ENCODE measurements at regions not wholly inside any gene's neighbourhood (a gene's known extent, or its start where the extent isn't known, plus 50 kb on each side); places are given as distances from the start of the nearest gene placed in this dataset.

- peaks cover 13% of the 10 kb centered on the region for H3K9me3 ChIP-seq (ENCODE audit: low read length)
- H4K20me1 ChIP-seq (ENCODE audit: insufficient read depth, low read depth, low read length) = no peaks in the 10 kb centered on the region
- no peaks in the 10 kb centered on the region for H3K9me2 ChIP-seq (replicated peaks; ENCODE audit: insufficient read depth, low read length)
- no peak overlapping the region for H3K9ac ChIP-seq (ENCODE audit: low read length)
- no peak overlapping the region for H2AFZ ChIP-seq (ENCODE audit: low read length)
- no peak overlapping the region for H3K4me3 ChIP-seq (ENCODE audit: low read length)
- no peak overlapping the region for H3K4me2 ChIP-seq (ENCODE audit: low read depth, low read length, poor library complexity, severe bottlenecking)
- H3K27me3 ChIP-seq (ENCODE audit: low read length) = no peaks in the 10 kb centered on the region
- no peaks in the 10 kb centered on the region for H3K79me2 ChIP-seq (ENCODE audit: low read length)
- DNase-seq = no peak
- H3K27ac ChIP-seq (ENCODE audit: low read length) = no peak overlapping the region
- H3K4me1 ChIP-seq (ENCODE audit: low read length) = no peaks in the 10 kb centered on the region
- H3K36me3 ChIP-seq (ENCODE audit: insufficient read depth, low read length) = no peaks in the 10 kb centered on the region
Measured at GRCh38 chr4:141530627-141531026, 105.8 kb upstream of the IL15 start.

DNA sequence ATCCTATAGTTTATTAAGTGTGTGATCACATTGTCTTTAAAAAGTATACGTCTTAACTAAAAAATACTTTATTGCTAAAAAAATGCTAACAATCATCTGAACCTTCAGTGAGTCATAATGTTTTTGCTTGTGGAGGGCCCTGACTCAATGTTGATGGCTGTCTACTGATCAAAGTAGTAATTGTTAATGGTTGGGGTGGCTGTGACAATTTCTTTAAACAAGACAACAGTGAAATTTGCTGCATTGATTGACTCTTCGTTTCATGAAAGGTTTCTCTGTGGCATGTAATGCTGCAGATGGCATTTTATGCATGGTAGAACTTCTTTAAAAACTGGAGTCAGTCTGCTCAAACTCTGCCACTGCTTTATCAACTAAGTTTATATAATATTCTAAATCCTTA lies 101.4 kb upstream of the IL15 start:
- H3K9me2 ChIP-seq (replicated peaks; ENCODE audit: insufficient read depth, low read length) = no peaks in the 10 kb centered on the region
- no peaks in the 10 kb centered on the region for H4K20me1 ChIP-seq (ENCODE audit: insufficient read depth, low read depth, low read length)
- no peaks in the 10 kb centered on the region for H3K79me2 ChIP-seq (ENCODE audit: low read length)
- H2AFZ ChIP-seq (ENCODE audit: low read length) = no peak overlapping the region
- no peak overlapping the region for H3K27ac ChIP-seq (ENCODE audit: low read length)
- H3K27me3 ChIP-seq (ENCODE audit: low read length) = no peaks in the 10 kb centered on the region
- H3K9me3 ChIP-seq (ENCODE audit: low read length) = peaks cover 6% of the 10 kb centered on the region
- no peaks in the 10 kb centered on the region for H3K4me1 ChIP-seq (ENCODE audit: low read length)
- H3K4me2 ChIP-seq (ENCODE audit: low read depth, low read length, poor library complexity, severe bottlenecking) = no peak overlapping the region
- no peak for DNase-seq
- H3K4me3 ChIP-seq (ENCODE audit: low read length) = no peak overlapping the region
- no peak overlapping the region for H3K9ac ChIP-seq (ENCODE audit: low read length)
- no peaks in the 10 kb centered on the region for H3K36me3 ChIP-seq (ENCODE audit: insufficient read depth, low read length)

DNA sequence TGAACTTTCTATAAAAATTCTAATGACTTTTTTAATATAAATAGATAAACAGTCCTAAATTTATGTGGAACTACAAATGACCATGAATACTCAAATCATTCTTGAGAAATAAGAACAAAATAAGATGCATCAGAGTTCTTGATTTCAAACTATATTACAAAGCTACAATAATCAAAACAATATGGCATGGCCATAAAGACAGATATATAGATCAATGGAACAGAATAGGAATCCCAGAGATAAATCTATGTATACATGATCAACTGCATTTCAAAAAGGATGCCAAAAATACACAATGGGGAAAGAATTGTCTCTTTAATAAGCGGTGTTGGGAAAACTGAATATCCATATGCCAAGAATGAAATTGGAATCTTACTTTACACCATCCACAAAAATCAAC lies 98.4 kb upstream of the IL15 start:
- Histone ChIP-seq H3K36me3 (ENCODE audit: insufficient read depth, low read length) (no peaks in the 10 kb centered on the region), H3K9ac (ENCODE audit: low read length) (no peak overlapping the region), H3K9me2 (replicated peaks; ENCODE audit: insufficient read depth, low read length) (no peaks in the 10 kb centered on the region), H4K20me1 (ENCODE audit: insufficient read depth, low read depth, low read length) (no peaks in the 10 kb centered on the region), H3K4me2 (ENCODE audit: low read depth, low read length, poor library complexity, severe bottlenecking) (no peak overlapping the region), H3K9me3 (ENCODE audit: low read length) (peaks cover 6% of the 10 kb centered on the region), H3K27me3 (ENCODE audit: low read length) (no peaks in the 10 kb centered on the region), H3K4me1 (ENCODE audit: low read length) (no peaks in the 10 kb centered on the region), H3K79me2 (ENCODE audit: low read length) (no peaks in the 10 kb centered on the region), H3K27ac (ENCODE audit: low read length) (no peak overlapping the region), H2AFZ (ENCODE audit: low read length) (no peak overlapping the region), H3K4me3 (ENCODE audit: low read length) (no peak overlapping the region)
- no peak for DNase-seq

DNA sequence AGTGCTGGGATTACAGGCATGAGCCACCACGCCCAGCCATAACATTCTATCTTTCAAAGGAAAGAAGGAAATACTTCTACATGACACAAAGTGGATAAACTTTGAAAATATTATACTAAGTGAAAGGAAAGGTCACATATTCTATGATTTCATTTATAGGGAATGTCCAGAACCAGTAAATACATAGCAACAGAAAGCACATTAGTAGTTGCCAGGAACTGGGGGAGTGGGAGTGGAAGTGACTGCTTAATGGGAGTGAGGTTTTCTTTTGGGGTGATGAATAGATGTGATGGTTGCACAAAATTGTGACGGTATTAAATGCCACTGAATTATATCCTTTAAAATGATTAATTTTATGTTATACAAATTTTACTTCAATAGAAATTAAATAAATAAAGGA lies 95.7 kb upstream of the IL15 start:
- no peaks in the 10 kb centered on the region for H3K79me2 ChIP-seq (ENCODE audit: low read length)
- H3K36me3 ChIP-seq (ENCODE audit: insufficient read depth, low read length) = no peaks in the 10 kb centered on the region
- 0 out of 2 replicates have a peak, but pooled peaks cover 6% of the 10 kb centered on the region for H3K9me3 ChIP-seq (ENCODE audit: low read length)
- no peaks in the 10 kb centered on the region for H3K9me2 ChIP-seq (replicated peaks; ENCODE audit: insufficient read depth, low read length)
- H4K20me1 ChIP-seq (ENCODE audit: insufficient read depth, low read depth, low read length) = no peaks in the 10 kb centered on the region
- H3K9ac ChIP-seq (ENCODE audit: low read length) = no peak overlapping the region
- H3K4me3 ChIP-seq (ENCODE audit: low read length) = no peak overlapping the region
- H3K27me3 ChIP-seq (ENCODE audit: low read length) = no peaks in the 10 kb centered on the region
- DNase-seq = no peak
- no peak overlapping the region for H3K27ac ChIP-seq (ENCODE audit: low read length)
- no peaks in the 10 kb centered on the region for H3K4me1 ChIP-seq (ENCODE audit: low read length)
- no peak overlapping the region for H2AFZ ChIP-seq (ENCODE audit: low read length)
- H3K4me2 ChIP-seq (ENCODE audit: low read depth, low read length, poor library complexity, severe bottlenecking) = no peak overlapping the region

GRCh38 chr4:141541851-141542250 lies 94.5 kb upstream of the IL15 start:
- H4K20me1 ChIP-seq (ENCODE audit: insufficient read depth, low read depth, low read length) = no peaks in the 10 kb centered on the region
- no peak overlapping the region for H3K4me3 ChIP-seq (ENCODE audit: low read length)
- no peak overlapping the region for H2AFZ ChIP-seq (ENCODE audit: low read length)
- H3K27me3 ChIP-seq (ENCODE audit: low read length) = no peaks in the 10 kb centered on the region
- 0 out of 2 replicates have a peak, but pooled peaks cover 6% of the 10 kb centered on the region for H3K9me3 ChIP-seq (ENCODE audit: low read length)
- no peak overlapping the region for H3K9ac ChIP-seq (ENCODE audit: low read length)
- H3K9me2 ChIP-seq (replicated peaks; ENCODE audit: insufficient read depth, low read length) = no peaks in the 10 kb centered on the region
- DNase-seq = no peak
- no peaks in the 10 kb centered on the region for H3K79me2 ChIP-seq (ENCODE audit: low read length)
- H3K36me3 ChIP-seq (ENCODE audit: insufficient read depth, low read length) = no peaks in the 10 kb centered on the region
- H3K27ac ChIP-seq (ENCODE audit: low read length) = no peak overlapping the region
- no peak overlapping the region for H3K4me2 ChIP-seq (ENCODE audit: low read depth, low read length, poor library complexity, severe bottlenecking)
- no peaks in the 10 kb centered on the region for H3K4me1 ChIP-seq (ENCODE audit: low read length)

- Histone ChIP-seq H4K20me1 (ENCODE audit: insufficient read depth, low read depth, low read length) (no peaks in the 10 kb centered on the region), H3K27ac (ENCODE audit: low read length) (no peak overlapping the region), H3K36me3 (ENCODE audit: insufficient read depth, low read length) (no peaks in the 10 kb centered on the region), H3K27me3 (ENCODE audit: low read length) (no peaks in the 10 kb centered on the region), H3K9me3 (ENCODE audit: low read length) (peaks cover 12% of the 10 kb centered on the region), H3K4me1 (ENCODE audit: low read length) (no peaks in the 10 kb centered on the region), H3K4me3 (ENCODE audit: low read length) (no peak overlapping the region), H3K4me2 (ENCODE audit: low read depth, low read length, poor library complexity, severe bottlenecking) (no peak overlapping the region), H3K9ac (ENCODE audit: low read length) (no peak overlapping the region), H3K9me2 (replicated peaks; ENCODE audit: insufficient read depth, low read length) (no peaks in the 10 kb centered on the region), H2AFZ (ENCODE audit: low read length) (no peak overlapping the region), H3K79me2 (ENCODE audit: low read length) (no peaks in the 10 kb centered on the region)
- DNase-seq = no peak
Measured at GRCh38 chr4:141543176-141543575, 93.2 kb upstream of the IL15 start.

DNA sequence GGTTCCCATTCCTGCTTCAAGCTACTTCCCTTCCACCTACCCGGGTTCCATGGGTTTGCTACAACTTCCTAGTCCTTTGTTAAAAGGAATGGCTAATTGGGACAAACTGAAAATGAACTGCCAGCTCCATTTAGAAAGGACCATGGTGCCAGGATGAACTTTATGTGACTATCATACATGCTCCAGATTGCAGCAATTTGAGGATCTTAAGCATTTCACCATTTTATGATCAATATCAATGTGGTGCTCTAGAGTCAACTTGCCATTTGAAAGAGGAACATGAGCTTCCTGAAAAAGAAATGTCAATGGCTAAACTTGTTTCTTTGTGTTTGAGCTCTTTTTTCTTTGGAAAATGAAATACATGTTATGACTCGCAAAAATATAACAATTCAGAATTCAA lies 92.7 kb upstream of the IL15 start:
- Histone ChIP-seq H3K9me3 (ENCODE audit: low read length) (peaks cover 13% of the 10 kb centered on the region), H4K20me1 (ENCODE audit: insufficient read depth, low read depth, low read length) (no peaks in the 10 kb centered on the region), H2AFZ (ENCODE audit: low read length) (no peak overlapping the region), H3K27me3 (ENCODE audit: low read length) (no peaks in the 10 kb centered on the region), H3K4me3 (ENCODE audit: low read length) (no peak overlapping the region), H3K4me1 (ENCODE audit: low read length) (no peaks in the 10 kb centered on the region), H3K4me2 (ENCODE audit: low read depth, low read length, poor library complexity, severe bottlenecking) (no peak overlapping the region), H3K9ac (ENCODE audit: low read length) (no peak overlapping the region), H3K9me2 (replicated peaks; ENCODE audit: insufficient read depth, low read length) (no peaks in the 10 kb centered on the region), H3K36me3 (ENCODE audit: insufficient read depth, low read length) (no peaks in the 10 kb centered on the region), H3K79me2 (ENCODE audit: low read length) (no peaks in the 10 kb centered on the region), H3K27ac (ENCODE audit: low read length) (no peak overlapping the region)
- DNase-seq = no peak

DNA sequence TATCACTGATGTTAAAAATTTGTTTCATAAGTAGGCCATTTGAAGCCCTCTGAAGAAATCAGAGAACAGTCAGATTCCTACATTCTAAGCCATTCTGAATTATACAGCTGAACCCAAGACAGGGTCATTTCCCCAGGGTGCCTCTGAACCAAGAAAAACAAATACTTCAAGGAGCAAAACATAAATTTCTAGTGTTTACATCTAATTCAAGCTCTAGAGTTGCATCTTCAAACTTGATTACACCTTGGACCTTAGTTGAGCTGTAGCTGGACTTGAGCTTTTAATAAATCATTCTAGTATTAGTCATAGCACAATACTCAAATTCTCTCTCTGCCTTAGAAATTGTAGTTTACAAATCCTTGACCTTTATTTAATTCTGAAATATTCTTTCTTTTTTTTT lies 87.6 kb upstream of the IL15 start:
- no peak overlapping the region for H3K9ac ChIP-seq (ENCODE audit: low read length)
- no peak for DNase-seq
- H3K27me3 ChIP-seq (ENCODE audit: low read length) = no peaks in the 10 kb centered on the region
- H3K4me1 ChIP-seq (ENCODE audit: low read length) = no peaks in the 10 kb centered on the region
- no peak overlapping the region for H3K4me3 ChIP-seq (ENCODE audit: low read length)
- H3K36me3 ChIP-seq (ENCODE audit: insufficient read depth, low read length) = no peaks in the 10 kb centered on the region
- H3K27ac ChIP-seq (ENCODE audit: low read length) = no peak overlapping the region
- H2AFZ ChIP-seq (ENCODE audit: low read length) = no peak overlapping the region
- H4K20me1 ChIP-seq (ENCODE audit: insufficient read depth, low read depth, low read length) = no peaks in the 10 kb centered on the region
- H3K79me2 ChIP-seq (ENCODE audit: low read length) = no peaks in the 10 kb centered on the region
- H3K9me3 ChIP-seq (ENCODE audit: low read length) = peaks cover 13% of the 10 kb centered on the region
- no peaks in the 10 kb centered on the region for H3K9me2 ChIP-seq (replicated peaks; ENCODE audit: insufficient read depth, low read length)
- no peak overlapping the region for H3K4me2 ChIP-seq (ENCODE audit: low read depth, low read length, poor library complexity, severe bottlenecking)

GRCh38 chr4:141560056-141560455 lies 76.3 kb upstream of the IL15 start:
- 0 out of 2 replicates have a peak, but pooled peaks cover 8% of the 10 kb centered on the region for H3K9me3 ChIP-seq (ENCODE audit: low read length)
- H4K20me1 ChIP-seq (ENCODE audit: insufficient read depth, low read depth, low read length) = no peaks in the 10 kb centered on the region
- no peak overlapping the region for H3K27ac ChIP-seq (ENCODE audit: low read length)
- H2AFZ ChIP-seq (ENCODE audit: low read length) = no peak overlapping the region
- H3K9me2 ChIP-seq (replicated peaks; ENCODE audit: insufficient read depth, low read length) = no peaks in the 10 kb centered on the region
- H3K4me2 ChIP-seq (ENCODE audit: low read depth, low read length, poor library complexity, severe bottlenecking) = no peak overlapping the region
- no peak overlapping the region for H3K9ac ChIP-seq (ENCODE audit: low read length)
- no peaks in the 10 kb centered on the region for H3K36me3 ChIP-seq (ENCODE audit: insufficient read depth, low read length)
- no peak overlapping the region for H3K4me3 ChIP-seq (ENCODE audit: low read length)
- H3K4me1 ChIP-seq (ENCODE audit: low read length) = no peaks in the 10 kb centered on the region
- H3K79me2 ChIP-seq (ENCODE audit: low read length) = no peaks in the 10 kb centered on the region
- no peak for DNase-seq
- H3K27me3 ChIP-seq (ENCODE audit: low read length) = no peaks in the 10 kb centered on the region
